ENCODE measurements at regions not wholly inside any gene's neighbourhood (a gene's known extent, or its start where the extent isn't known, plus 50 kb on each side); places are given as distances from the start of the nearest gene placed in this dataset.

- DNase-seq, result no peak
Observed at GRCh38 chr7:25316366-25316765, 88.1 kb upstream of the NPVF start.

DNA sequence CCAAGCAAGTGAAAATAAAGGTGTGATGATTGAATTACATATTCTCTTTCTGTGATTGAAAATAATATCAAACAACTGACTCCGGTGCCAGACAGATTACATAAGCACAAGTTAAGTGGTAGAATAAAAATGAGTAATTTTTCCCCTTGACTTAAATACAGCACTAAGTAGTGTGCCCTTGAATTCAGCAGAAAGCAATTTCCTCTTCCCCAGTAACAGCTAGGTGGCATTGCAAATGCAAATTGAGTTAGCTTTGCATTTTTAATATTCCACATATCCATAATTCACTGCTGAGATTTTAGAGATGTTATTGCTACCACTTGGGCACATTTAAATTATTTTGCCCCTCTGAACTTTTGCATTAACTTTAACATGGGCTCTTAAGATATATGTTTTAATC is 89.8 kb upstream of the NPVF start:
- no peak for DNase-seq

DNA sequence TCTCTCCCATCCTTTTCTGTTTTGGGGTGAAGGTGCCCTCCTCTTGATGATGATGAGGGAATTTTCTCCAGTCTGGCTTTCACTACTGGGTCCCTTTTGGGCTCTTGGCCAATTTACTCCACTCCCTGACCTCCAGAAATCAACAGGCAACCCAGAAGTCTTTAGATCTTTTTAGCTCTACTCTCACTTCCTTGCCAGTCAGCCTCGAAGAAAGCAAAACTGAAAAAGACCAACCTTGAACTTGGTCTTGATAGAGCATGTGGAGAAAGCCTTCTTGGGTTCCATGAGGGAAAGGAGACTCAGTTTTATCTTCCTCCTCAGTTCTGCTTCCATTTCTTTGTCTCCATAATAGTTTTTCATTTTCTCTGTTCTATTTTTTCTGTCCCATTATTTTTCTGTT is 91.4 kb upstream of the NPVF start:
- DNase-seq, result no peak

GRCh38 chr7:25320791-25321190 is 92.5 kb upstream of the NPVF start:
- DNase-seq, result no peak

GRCh38 chr7:25321424-25321823 is 93.1 kb upstream of the NPVF start:
- no peak for DNase-seq

- no peak for DNase-seq
Observed at GRCh38 chr7:25322473-25322872, 94.2 kb upstream of the NPVF start.

DNA sequence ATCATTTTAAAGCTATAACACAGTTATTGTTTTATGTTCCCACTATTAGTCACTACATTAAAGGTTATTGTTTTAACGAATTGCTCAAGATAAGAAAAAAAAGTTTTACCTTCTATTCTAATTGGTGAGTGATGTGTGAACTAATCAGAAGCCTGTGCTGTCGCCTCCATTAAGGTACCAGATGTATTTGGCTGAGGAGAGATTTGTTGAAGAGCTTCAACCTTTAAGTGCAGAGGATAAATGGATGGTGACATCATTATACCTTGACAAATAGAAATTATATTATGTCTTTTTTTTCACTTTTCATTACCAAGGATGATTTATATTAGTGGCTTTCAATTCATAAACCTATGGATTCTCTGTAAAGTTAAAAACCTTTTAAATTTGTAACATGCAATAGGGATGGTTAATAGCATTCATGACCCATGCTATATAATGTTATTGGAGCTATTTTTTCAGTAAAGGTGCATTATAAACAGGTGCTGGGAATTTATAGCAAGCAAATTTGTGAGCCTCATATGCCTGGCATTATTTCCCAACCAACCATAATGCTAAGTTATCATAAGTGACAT is 97.0 kb upstream of the NPVF start:
- DNase-seq, result no peak

- DNase-seq, result no peak
Observed at GRCh38 chr7:25326501-25327156, 98.3 kb upstream of the NPVF start.

DNA sequence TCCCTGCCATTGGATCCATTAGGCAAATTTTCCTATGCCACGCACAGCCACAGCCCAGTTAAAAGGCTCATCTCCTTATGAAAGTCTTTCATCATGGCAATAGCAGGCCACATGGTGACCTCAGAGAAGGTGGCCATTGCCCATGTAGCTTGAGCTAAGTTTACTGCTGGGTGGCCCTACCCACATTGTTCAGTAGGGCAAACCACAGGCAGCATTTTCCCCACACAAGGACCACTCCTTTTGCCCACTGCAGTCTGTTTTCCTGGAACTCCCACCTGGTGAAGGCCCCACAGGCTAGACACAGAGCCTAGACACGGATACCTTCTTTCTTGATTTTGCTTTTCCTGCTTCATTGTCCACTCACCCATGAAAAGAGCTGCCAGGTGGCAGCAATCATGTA is 101.5 kb upstream of the NPVF start:
- DNase-seq, result no peak

DNA sequence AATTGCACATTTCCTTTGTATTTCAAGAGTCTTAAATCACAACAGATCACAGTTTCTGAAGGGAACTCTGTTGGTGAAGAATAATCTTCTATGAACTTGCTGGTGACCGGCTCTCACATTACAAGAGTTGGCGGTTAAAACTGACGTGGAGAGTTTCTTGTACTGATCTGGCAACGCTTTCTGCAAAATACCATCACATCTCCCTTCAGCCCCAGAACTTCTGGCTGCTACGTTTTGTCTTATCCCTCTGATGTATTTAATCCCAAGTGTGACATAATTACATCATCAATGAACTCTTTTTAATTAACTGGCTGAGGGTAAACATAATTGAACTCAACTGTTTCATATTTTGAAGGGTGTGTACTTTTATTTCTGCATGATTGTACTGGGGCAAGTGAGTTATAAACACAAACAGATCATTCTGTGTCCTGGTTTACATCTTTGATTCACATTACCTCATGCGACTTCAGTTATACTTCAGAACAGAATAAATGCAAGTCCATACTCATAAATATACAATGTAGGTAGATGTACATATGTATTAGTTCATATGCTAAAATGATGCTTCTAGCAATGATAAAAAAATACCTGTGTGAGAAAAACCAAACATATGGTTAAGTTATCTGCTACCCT is 105.1 kb upstream of the NPVF start:
- no peak for DNase-seq

- DNase-seq, result no peak
Observed at GRCh38 chr7:25347360-25348066, 119.2 kb upstream of the NPVF start.

DNA sequence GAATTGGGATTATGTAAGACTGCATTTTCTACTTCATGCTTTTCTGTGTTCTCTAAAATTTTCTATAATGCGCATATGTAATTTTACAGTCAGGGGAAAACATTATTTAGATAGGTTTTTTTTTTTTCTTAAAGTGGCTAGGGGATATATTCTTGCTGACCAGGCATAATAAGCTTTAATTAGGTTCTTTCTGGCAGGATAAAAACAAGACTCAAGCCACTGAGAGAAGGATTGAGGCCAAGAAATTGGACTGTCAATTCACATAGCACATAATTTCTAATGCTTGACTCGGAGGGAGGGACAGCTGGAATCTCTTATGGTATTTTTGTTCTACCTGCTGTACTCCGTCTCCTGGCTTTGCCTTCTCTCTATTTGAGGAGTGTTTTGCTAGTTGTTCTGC is 119.8 kb upstream of the NPVF start:
- DNase-seq, result no peak

DNA sequence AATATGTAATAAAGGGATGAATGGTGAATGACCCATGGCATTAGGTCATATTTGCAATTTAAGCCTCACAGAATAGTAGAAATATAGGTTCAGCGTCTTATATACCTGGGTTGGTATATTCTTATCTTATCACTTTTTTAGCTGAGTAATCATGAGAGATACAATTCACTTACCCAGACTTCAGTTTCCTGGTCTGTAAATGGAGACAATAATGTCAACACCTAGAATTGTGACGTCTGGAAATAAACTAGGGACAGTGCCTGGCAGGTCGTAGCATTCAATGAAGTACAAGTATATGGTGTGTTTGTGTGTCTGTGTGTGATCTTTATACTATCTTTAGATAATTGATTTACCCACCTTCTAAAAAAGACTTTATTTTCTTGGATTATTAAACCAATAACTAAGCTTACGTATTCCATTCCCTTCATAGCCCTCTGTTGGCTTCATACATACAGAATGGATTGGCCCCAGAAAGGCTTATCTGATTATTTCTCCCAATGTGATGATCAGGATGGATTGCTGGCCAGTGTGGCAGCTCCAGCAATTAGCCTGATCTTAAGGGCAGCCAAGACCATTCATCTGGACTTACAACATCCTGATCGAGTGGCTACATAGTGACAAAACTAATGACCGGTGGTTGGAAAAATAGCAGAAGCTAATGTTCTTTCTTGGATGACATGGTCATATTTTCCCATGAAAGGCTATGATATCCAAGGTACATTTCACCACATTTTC is 121.2 kb upstream of the NPVF start:
- no peak for DNase-seq

- DNase-seq, result no peak
Observed at GRCh38 chr7:25350041-25350440, 121.8 kb upstream of the NPVF start.

DNA sequence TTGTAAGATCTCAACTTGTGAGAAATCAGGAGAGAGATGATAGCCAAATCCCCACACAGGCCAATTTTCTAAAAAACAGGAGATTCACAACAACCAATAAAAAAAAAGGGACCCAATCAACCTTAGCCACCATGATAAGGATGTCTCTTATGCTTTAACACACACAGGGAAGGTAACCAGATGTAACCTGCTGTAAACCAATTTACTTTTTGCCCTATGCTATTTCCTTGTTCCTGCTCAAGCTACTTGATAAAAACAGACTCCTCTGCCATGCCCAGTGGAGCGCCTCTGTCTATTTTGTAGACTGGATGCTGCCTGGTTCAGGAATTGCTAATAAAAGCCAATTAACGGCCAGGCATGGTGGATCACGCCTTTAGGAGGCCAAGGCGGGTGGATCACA is 123.5 kb upstream of the NPVF start:
- DNase-seq, result no peak

GRCh38 chr7:25353196-25353595 is 124.9 kb upstream of the NPVF start:
- DNase-seq, result no peak

GRCh38 chr7:25353732-25354131 is 125.4 kb upstream of the NPVF start:
- no peak for DNase-seq

GRCh38 chr7:25356534-25357151 is 128.4 kb upstream of the NPVF start:
- DNase-seq, result no peak

GRCh38 chr7:25358926-25359325 is 130.6 kb upstream of the NPVF start:
- DNase-seq, result no peak

GRCh38 chr7:25359471-25360059 is 131.3 kb upstream of the NPVF start:
- DNase-seq, result no peak

DNA sequence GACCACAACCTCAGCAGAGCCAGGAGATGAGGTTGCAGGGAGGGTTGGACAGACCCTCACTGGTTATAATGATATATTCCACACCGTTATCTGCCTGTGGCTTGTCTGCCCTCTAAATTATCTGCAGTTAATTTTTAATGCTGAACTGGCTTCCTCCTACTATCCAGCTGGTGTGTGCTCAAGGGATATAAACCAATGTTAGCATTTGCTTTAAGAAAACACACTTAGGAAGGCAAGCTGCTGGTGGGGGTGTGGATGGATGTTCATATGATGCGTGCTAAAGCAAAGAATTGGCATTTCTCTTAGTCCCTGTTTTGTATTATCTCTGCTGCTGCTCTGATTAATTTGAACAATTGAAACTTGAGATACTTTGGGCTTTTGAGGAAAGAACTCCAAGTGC is 132.2 kb upstream of the NPVF start:
- no peak for DNase-seq

GRCh38 chr7:25361387-25361786 is 133.1 kb upstream of the NPVF start:
- no peak for DNase-seq
